SU-DHL-6 (cell line): ENCODE measurements at regions not wholly inside any gene's neighbourhood (a gene's known extent, or its start where the extent isn't known, plus 50 kb on each side); places are given as distances from the start of the nearest gene placed in this dataset.

Source experiments
- H2AFZ ChIP-seq: fragments of 200-600 bp; sonication (generic); 2 replicates; pipeline ENCODE4 v1.6.1; 2014; ENCODE audit warnings: low read depth, mild to moderate bottlenecking, moderate library complexity, mixed read lengths, antibody characterized with exemption, low read length; ENCODE audit not compliant: severe bottlenecking
- H3F3A ChIP-seq: fragments of 200-600 bp; shearing (Covaris generic); 2 replicates; pipeline ENCODE4 v1.6.0; 2016; ENCODE audit warnings: antibody characterized with exemption, mild to moderate bottlenecking; ENCODE audit not compliant: insufficient read depth
- H3K27ac ChIP-seq: fragments of 200-600 bp; sonication (generic); 2 replicates; pipeline ENCODE4 v1.5.1; 2016; ENCODE audit warnings: low read depth, mild to moderate bottlenecking, low read length, moderate library complexity, mixed read lengths
- H3K27me3 ChIP-seq: fragments of 200-600 bp; sonication (generic), shearing (Covaris generic); 2 replicates; pipeline ENCODE4 v1.6.0; 2014; ENCODE audit warnings: mild to moderate bottlenecking, low read length
- H3K36me3 ChIP-seq: fragments of 200-600 bp; sonication (generic); 2 replicates; pipeline ENCODE4 v1.6.1; 2014; ENCODE audit warnings: mild to moderate bottlenecking, low read length, mixed read lengths
- H3K4me2 ChIP-seq: fragments of 300-600, 200-600 bp; shearing (Covaris generic), sonication (generic); 2 replicates; pipeline ENCODE4 v1.6.0; 2014; ENCODE audit warnings: low read length, low read depth, mild to moderate bottlenecking; ENCODE audit not compliant: poor library complexity, severe bottlenecking
- H3K4me3 ChIP-seq: fragments of 200-600 bp; sonication (generic); 2 replicates; pipeline ENCODE4 v1.5.1; 2014; ENCODE audit warnings: antibody characterized with exemption, low read length, mild to moderate bottlenecking, mixed read lengths; ENCODE audit not compliant: insufficient read depth, poor library complexity, severe bottlenecking
- H3K79me2 ChIP-seq: fragments of 200-600 bp; sonication (generic); 2 replicates; pipeline ENCODE4 v1.6.1; 2014; ENCODE audit warnings: mild to moderate bottlenecking, low read length, moderate library complexity; ENCODE audit not compliant: insufficient read depth
- H3K9ac ChIP-seq: fragments of 200-600 bp; sonication (generic); 2 replicates; pipeline ENCODE4 v1.7.0; 2014; ENCODE audit warnings: mild to moderate bottlenecking, low read length
- H3K9me2 ChIP-seq: fragments of 200-600 bp; sonication (generic); replicated peaks from 2 replicates; pipeline ENCODE4 v1.6.1; 2014; ENCODE audit warnings: low read length; ENCODE audit not compliant: insufficient read depth
- H3K9me3 ChIP-seq: fragments of 200-600 bp; sonication (generic); 2 replicates; pipeline ENCODE4 v1.6.1; 2014; ENCODE audit warnings: low read length, mixed read lengths; ENCODE audit not compliant: insufficient read depth
- H4K20me1 ChIP-seq: fragments of 200-600 bp; sonication (generic); 2 replicates; pipeline ENCODE4 v1.6.1; 2014; ENCODE audit warnings: low read depth, mild to moderate bottlenecking, antibody characterized with exemption, low read length, moderate library complexity, mixed read lengths
- EZH2phosphoT487 ChIP-seq: fragments of 200-600 bp; sonication (generic), shearing (Covaris generic); conservative IDR thresholded peaks from 2 replicates; pipeline ENCODE4 v1.6.1; 2018; ENCODE audit warnings: mild to moderate bottlenecking, antibody characterized with exemption, low read length, moderate library complexity, mixed read lengths
- TF ChIP-seq, protein P1 (sequence below): fragments of 200-600 bp; sonication (generic); IDR thresholded peaks from one replicate; pipeline ENCODE4 v1.5.1; 2017; ENCODE audit warnings: antibody characterized with exemption, mild to moderate bottlenecking, low read length, moderate library complexity; ENCODE audit not compliant: insufficient read depth, poor library complexity, severe bottlenecking

DNA sequence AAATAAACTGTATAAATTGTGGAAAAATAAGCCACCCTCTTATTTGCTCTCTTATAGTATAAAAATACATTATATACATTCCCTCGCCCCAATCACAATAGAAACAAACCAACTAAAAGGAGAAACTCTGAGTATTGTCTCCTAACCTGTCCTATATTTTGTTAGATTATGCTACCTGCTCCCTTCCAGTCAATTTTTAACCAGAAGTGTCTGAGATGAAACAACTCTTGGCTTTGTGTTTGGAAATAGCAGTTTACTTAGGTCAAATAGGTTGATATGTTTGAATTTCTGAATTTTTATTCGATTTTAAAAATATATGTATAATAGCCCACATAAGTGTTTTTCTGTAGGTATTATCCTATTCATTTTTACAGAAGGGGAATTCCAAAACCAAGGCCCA lies 475.0 kb upstream of the ZNF462 start:
- H3K9me3 ChIP-seq = no peaks in the 10 kb centered on the region
- no peaks in the 10 kb centered on the region for H3K27me3 ChIP-seq
- no peaks in the 10 kb centered on the region for H3F3A ChIP-seq
- H2AFZ ChIP-seq = no peak overlapping the region
- no peak overlapping the region for H3K4me3 ChIP-seq
- no peak overlapping the region for H3K4me2 ChIP-seq
- H3K9me2 ChIP-seq = no peaks in the 10 kb centered on the region
- no peaks in the 10 kb centered on the region for H4K20me1 ChIP-seq
- TF ChIP-seq, protein P1, sequence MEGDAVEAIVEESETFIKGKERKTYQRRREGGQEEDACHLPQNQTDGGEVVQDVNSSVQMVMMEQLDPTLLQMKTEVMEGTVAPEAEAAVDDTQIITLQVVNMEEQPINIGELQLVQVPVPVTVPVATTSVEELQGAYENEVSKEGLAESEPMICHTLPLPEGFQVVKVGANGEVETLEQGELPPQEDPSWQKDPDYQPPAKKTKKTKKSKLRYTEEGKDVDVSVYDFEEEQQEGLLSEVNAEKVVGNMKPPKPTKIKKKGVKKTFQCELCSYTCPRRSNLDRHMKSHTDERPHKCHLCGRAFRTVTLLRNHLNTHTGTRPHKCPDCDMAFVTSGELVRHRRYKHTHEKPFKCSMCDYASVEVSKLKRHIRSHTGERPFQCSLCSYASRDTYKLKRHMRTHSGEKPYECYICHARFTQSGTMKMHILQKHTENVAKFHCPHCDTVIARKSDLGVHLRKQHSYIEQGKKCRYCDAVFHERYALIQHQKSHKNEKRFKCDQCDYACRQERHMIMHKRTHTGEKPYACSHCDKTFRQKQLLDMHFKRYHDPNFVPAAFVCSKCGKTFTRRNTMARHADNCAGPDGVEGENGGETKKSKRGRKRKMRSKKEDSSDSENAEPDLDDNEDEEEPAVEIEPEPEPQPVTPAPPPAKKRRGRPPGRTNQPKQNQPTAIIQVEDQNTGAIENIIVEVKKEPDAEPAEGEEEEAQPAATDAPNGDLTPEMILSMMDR = no peak
- no peak for TF ChIP-seq EZH2phosphoT487
- H3K36me3 ChIP-seq = no peaks in the 10 kb centered on the region
- no peak overlapping the region for H3K27ac ChIP-seq
- no peaks in the 10 kb centered on the region for H3K79me2 ChIP-seq
- H3K9ac ChIP-seq = no peak overlapping the region

DNA sequence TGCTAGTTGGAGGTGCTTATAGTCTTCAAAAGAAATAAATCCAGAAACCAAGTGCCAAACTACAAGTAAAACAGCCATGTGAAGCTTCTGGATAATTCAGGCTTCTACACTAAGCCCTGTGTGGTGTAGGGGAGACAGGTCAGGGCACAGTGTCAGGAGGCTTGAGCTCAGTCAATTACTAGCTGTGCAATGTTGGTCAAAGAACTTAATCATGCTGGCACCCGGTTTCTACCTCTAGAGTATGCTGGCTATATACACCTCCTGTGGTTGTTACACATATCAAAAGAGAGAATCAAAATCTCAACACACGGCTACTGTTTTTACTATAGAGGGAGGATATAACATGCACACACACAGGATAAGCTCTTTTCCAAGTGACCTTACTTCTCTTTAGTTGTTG lies 469.7 kb upstream of the ZNF462 start:
- Histone ChIP-seq H3K9me3 (no peaks in the 10 kb centered on the region), H3K36me3 (no peaks in the 10 kb centered on the region), H3K4me2 (no peak overlapping the region), H3K4me3 (no peak overlapping the region), H2AFZ (no peak overlapping the region), H3K9ac (no peak overlapping the region), H3F3A (no peaks in the 10 kb centered on the region), H3K27me3 (no peaks in the 10 kb centered on the region), H3K27ac (no peak overlapping the region), H3K79me2 (no peaks in the 10 kb centered on the region), H4K20me1 (no peaks in the 10 kb centered on the region), H3K9me2 (no peaks in the 10 kb centered on the region)
- no peak for TF ChIP-seq EZH2phosphoT487
- TF ChIP-seq, protein P1 = no peak

DNA sequence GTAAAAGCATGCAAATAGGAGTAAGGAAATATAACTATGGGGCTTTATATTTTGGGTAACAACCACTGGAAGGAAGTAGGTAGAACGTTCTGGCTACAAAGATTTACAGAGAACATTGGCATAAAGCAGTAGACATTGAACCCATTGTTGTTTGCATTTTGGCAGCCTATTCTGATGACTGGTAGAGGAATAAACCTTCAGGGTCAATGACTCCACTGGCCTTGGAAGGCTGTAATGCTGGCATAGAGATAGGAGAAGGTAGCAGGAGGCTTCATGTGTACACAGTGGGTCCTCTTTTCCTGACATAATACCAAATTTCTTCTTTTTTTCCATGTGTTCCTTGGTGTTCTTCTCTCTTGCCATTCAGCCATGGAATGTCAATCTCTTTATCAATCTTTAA lies 462.8 kb upstream of the ZNF462 start:
- H3K9me2 ChIP-seq = no peaks in the 10 kb centered on the region
- no peak overlapping the region for H3K4me3 ChIP-seq
- no peaks in the 10 kb centered on the region for H3K9me3 ChIP-seq
- H3K4me2 ChIP-seq = no peak overlapping the region
- no peaks in the 10 kb centered on the region for H4K20me1 ChIP-seq
- no peaks in the 10 kb centered on the region; the same call in 1 of the 2 replicates for H3K36me3 ChIP-seq
- H3K9ac ChIP-seq = no peak overlapping the region
- no peaks in the 10 kb centered on the region for H3K27me3 ChIP-seq
- H3K79me2 ChIP-seq = no peaks in the 10 kb centered on the region
- H3F3A ChIP-seq = no peaks in the 10 kb centered on the region
- no peak for TF ChIP-seq EZH2phosphoT487
- TF ChIP-seq, protein P1 = no peak
- H2AFZ ChIP-seq = no peak overlapping the region
- H3K27ac ChIP-seq = no peak overlapping the region
